ENCODE measurements at regions not wholly inside any gene's neighbourhood (a gene's known extent, or its start where the extent isn't known, plus 50 kb on each side); places are given as distances from the start of the nearest gene placed in this dataset.

DNA sequence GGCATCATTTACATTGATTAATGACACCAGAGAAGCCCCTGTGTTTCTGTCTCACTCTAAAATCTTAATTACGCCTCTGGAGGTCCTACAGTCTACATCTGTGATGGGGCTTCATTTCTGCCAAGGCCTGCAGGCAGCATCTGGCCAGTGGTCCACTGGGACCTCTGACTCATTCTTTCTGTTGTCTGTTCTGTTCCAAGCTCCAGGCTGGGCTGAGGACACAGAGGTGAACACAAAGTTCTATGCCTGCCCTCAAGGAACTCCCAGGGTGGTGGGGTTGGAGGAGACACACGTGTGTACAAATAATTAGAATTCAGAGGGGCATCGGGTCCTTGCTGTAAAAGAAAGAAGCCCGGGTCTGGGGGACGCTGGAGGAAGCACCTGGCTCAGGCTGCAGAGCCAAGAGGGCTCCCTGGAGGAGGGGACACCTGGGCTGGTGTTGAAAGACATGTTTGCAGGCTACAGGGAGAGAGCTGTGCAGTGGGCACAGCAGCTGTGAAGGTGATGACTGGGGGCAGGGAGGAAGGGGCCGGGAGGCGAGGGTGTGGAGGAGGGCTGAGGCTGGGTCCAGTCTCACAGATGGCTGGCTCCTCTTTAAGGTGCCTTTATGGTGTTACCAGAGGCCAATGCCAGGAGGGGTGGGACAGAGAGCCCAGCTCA, 103.3 kb upstream of the PRR23E start:
- Histone ChIP-seq H3K27ac (ENCODE audit: insufficient read length, low read depth, low read length) (no peak overlapping the region), H3K79me2 (ENCODE audit: insufficient read depth, low read length) (no peaks in the 10 kb centered on the region), H4K91ac (ENCODE audit: insufficient read length, low read depth, low read length) (no peak overlapping the region), H3K9me3 (ENCODE audit: control insufficient read depth, low read depth, low read length) (no peaks in the 10 kb centered on the region), H2BK120ac (ENCODE audit: low read depth, low read length, poor library complexity, severe bottlenecking) (no peak overlapping the region), H3K9ac (ENCODE audit: extremely low read depth, insufficient read length, low read length) (no peak overlapping the region), H2AFZ (ENCODE audit: low read length) (no peak overlapping the region), H4K8ac (replicated peaks; ENCODE audit: insufficient read length, low read depth, low read length) (no peak overlapping the region), H2BK12ac (ENCODE audit: insufficient read length, low read depth, low read length) (no peak overlapping the region), H2BK5ac (ENCODE audit: insufficient read length, low read length) (no peak overlapping the region), H4K20me1 (ENCODE audit: control insufficient read depth, insufficient read depth, insufficient read length) (no peaks in the 10 kb centered on the region), H2AK5ac (ENCODE audit: insufficient read length, low read length) (no peak overlapping the region), H3K4me1 (ENCODE audit: insufficient read depth, low read length) (no peaks in the 10 kb centered on the region), H2BK20ac (ENCODE audit: low read depth, low read length, poor library complexity, severe bottlenecking) (no peak overlapping the region), H3K14ac (ENCODE audit: insufficient read depth, low read length) (no peak overlapping the region), H3K56ac (ENCODE audit: insufficient read length, low read depth, low read length) (no peak overlapping the region), H4K5ac (ENCODE audit: insufficient read length, low read depth, low read length) (no peak overlapping the region), H3K4ac (ENCODE audit: low read depth, low read length) (no peak overlapping the region), H3K4me2 (ENCODE audit: insufficient read depth, insufficient read length, low read length) (no peak overlapping the region), H2BK15ac (ENCODE audit: low read depth, low read length) (no peak overlapping the region), H3T11ph (ENCODE audit: low read length) (no peak overlapping the region), H3K18ac (ENCODE audit: insufficient read length, low read depth, low read length) (no peak overlapping the region), H3K23me2 (ENCODE audit: insufficient read length, low read depth, low read length, poor library complexity, severe bottlenecking) (no peaks in the 10 kb centered on the region), H3K79me1 (ENCODE audit: insufficient read depth, low read depth, low read length, poor library complexity, severe bottlenecking) (no peaks in the 10 kb centered on the region), H3K23ac (ENCODE audit: insufficient read length, low read depth, low read length) (no peak overlapping the region), H3K27me3 (ENCODE audit: insufficient read depth, low read length) (no peaks in the 10 kb centered on the region)
- peaks cover 0 to 4% (median 0%) of the 10 kb centered on the region in 3 experiments; a peak in 3 of 7 replicates for H3K36me3 Mint-ChIP-seq (ENCODE audit: insufficient read depth in 1 of 3, low read depth in 3 of 3)
- TF ChIP-seq, protein P1, sequence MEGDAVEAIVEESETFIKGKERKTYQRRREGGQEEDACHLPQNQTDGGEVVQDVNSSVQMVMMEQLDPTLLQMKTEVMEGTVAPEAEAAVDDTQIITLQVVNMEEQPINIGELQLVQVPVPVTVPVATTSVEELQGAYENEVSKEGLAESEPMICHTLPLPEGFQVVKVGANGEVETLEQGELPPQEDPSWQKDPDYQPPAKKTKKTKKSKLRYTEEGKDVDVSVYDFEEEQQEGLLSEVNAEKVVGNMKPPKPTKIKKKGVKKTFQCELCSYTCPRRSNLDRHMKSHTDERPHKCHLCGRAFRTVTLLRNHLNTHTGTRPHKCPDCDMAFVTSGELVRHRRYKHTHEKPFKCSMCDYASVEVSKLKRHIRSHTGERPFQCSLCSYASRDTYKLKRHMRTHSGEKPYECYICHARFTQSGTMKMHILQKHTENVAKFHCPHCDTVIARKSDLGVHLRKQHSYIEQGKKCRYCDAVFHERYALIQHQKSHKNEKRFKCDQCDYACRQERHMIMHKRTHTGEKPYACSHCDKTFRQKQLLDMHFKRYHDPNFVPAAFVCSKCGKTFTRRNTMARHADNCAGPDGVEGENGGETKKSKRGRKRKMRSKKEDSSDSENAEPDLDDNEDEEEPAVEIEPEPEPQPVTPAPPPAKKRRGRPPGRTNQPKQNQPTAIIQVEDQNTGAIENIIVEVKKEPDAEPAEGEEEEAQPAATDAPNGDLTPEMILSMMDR (conservative IDR thresholded peaks at IDR 0.05), result no peak
- no peak overlapping the region; a peak in 1 of 5 replicates for H3K4me3 Mint-ChIP-seq
- H3K27me3 Mint-ChIP-seq (ENCODE audit: low read depth), result peaks cover 1% of the 10 kb centered on the region; the same call in 1 of the 2 replicates
- H3K9me3 Mint-ChIP-seq, result peaks cover 0 to 4% of the 10 kb centered on the region in 2 experiments; a peak in 2 of 5 replicates
- H3K4me1 Mint-ChIP-seq, result peaks cover 0 to 21% of the 10 kb centered on the region in 2 experiments; a peak in 3 of 4 replicates
- no peak for DNase-seq
- no peak overlapping the region; a peak in 1 of 7 replicates for H3K27ac Mint-ChIP-seq
- no CpG with 5 or more reads among the region's 7 CpGs for WGBS (ENCODE audit: extremely low coverage, insufficient read length, low lambda C conversion rate)

Measured in H9 (cell line).